GM11168 (cell line): ENCODE measurements at regions not wholly inside any gene's neighbourhood (a gene's known extent, or its start where the extent isn't known, plus 50 kb on each side); places are given as distances from the start of the nearest gene placed in this dataset.
"Not testable (repeated sequence)": the region's sequence is repeated elsewhere in the genome, so short reads cannot be mapped to it uniquely, and the experiment has no call there.

Experiments used
- in situ Hi-C: fragments of 300-500 bp; cut with MboI; formaldehyde crosslinking; loops from one replicate; pipeline ENCODE4 v1.12.0; 2022; ENCODE audit warnings: low sequenced_read_pairs; ENCODE audit not compliant: unreplicated experiment

DNA sequence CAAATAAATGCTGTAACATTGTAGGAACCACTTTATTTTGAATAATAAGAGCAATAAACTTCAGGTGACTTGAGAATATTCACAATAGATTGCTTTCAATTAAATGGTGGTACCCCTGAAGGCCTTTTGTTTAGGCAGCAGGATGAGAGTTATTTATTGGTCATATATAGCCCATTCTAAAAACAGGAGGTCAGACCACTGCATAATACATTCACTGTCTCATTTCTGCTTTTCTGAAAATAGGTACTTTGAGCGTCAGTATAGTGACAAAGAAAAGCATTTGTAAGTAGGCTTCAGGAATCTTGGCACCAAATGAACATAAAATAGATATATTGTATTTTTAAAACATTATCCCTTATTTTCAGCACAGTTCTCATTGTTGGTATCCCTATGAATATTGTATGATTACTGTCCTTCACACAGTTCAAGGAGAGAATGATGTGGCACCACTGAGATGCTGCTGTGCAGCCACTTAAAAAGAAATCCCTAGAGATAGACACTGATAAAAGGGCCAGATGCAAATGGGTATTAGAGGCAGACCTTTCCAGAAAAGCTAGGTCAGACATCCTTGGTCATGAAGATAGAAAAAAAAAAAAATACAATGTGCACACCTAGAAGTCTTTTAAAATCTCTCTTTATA lies 381.8 kb upstream of the ST8SIA4 start:
- in situ Hi-C loops = no loop called here

DNA sequence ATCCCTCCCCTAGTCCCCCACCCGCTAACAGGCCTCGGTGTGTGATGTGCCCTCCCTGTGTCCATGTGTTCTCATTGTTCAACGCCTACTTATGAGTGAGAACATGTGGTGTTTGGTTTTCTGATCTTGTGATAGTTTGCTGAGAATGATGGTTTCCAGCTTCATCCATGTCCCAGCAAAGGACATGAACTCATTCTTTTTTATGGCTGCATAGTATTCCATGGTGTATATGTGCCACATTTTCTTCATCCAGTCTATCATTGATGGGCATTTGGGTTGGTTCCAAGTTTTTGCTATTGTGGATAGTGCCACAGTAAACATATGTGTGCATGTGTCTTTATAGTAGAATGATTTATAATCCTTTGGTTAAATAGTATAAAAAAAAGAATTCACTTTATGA lies 380.9 kb upstream of the ST8SIA4 start:
- in situ Hi-C loops = not testable (repeated sequence)

DNA sequence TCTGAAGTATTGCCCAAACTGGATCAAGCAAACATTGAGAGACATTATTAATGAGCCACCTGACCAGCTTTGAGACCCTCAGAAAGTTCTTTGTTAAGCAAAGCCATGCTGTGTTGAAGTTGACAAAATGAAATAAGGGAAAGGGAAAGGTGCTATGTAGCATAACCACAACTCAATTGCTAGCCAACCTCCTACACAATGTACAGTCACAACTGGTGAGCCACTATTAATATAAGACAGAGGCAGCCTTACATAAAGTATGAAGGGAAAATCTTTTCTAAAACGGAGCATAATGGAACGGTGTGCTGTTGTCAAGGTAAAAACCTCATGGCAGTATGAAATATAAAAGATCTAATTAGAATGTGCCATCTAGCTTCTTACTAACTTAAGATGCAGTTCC lies 375.8 kb upstream of the ST8SIA4 start:
- in situ Hi-C loops = no loop called here

DNA sequence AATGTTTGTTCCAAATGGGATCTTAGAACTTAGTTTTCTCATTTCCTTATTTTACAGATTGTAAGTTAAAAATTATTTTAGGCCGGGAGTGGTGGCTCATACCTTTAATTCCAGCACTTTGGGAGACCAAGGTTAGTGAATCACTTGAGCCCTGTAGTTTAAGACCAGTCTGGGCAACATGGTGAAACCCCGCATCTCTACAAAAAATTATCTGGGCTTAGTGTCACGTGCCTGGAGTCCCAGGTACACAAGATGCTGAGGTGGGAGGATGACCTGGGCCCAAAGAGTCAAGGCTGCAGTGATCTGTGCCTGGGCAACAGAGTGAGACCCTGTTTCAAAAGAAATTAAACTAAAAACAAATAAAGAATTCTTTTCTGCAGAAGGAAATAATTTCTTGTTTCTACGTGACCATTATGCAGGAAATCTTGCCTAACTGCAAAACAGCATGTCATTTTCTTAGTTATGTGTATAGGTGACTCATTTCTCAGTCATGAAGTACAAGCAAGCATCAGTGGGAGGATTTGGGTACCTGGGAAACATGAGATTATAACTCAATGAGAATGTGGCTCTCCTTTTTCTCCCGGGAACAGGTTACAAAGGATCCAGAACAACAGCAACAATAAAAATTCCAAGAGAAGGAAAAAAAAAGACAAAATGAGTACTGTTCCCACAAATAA lies 375.1 kb upstream of the ST8SIA4 start:
- in situ Hi-C loops = no loop called here

DNA sequence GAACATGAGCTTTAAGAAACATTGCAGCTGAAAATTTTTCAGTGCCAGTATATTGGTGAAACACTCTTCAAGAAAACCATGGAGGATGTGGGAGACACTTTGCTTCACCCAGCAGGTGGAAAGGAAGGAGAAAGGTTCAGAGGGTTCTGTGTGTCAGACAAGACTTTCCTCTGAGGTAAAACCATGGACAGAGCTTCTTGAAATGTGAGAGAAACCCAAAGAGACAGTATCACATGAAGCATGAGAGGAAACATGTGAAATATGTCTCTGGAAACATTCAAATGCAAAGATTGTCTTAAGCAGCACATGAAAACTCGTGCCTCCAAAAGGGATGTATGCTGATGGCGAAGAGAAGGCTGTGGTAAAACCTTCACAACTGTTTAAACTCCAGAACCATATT lies 368.9 kb upstream of the ST8SIA4 start:
- in situ Hi-C loops = no loop called here

DNA sequence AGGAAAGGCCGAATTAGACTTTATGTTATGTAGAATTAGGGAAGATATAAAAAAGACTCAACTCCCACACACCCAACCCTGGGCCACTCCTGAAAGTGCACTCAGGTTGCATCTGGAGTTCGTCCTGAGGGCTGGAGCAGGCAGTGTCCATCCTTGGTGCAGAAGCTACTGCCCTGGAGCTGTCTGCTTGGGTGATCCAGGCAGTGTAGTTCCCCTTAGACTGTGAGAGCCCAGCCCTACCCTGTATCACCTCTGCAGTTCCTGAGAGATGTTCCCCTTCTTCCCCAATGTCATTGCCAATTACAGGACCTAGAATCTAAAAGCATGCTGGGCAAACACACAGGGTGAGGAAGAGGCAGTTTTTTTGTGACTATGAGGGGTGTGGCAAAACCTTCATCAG lies 368.3 kb upstream of the ST8SIA4 start:
- in situ Hi-C loops = no loop called here

DNA sequence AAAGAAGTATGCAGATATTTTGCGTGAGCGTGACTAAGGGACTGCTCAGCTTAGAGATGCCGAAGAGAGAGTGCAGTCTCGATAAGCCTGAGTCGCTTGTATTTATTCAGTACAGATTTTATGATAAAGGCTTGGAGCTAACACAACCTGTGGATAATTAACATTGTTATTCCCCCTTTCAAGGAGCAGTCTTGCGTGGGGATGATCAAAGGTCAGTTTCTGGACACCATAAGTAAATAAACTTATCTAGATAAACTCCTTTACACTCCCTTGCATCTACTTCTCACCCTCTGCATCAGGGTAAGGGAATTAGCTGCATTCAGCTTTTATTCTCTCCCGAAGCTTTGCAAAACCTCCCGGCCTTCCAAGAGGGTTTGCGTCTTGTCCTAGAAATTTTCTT lies 357.8 kb upstream of the ST8SIA4 start:
- in situ Hi-C loops = no loop called here

DNA sequence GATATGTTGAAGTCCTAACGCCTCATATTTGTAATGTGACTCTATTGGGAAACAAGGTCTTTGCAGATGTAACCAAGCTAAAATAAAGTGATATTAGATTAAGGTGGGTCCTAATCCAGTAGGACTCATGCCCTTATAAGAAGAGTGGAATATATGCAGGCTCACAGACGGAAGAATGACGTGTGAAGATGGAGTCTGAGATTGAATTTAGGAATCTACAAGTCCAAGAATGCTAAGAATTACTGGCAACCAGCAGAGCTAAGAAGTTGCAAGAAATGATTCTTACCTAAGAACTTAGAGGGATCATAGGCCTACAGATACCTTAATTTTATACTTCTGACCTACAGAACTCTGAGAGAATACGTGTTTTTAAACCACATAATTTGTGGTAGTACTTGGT lies 350.0 kb upstream of the ST8SIA4 start:
- in situ Hi-C loops = no loop called here

DNA sequence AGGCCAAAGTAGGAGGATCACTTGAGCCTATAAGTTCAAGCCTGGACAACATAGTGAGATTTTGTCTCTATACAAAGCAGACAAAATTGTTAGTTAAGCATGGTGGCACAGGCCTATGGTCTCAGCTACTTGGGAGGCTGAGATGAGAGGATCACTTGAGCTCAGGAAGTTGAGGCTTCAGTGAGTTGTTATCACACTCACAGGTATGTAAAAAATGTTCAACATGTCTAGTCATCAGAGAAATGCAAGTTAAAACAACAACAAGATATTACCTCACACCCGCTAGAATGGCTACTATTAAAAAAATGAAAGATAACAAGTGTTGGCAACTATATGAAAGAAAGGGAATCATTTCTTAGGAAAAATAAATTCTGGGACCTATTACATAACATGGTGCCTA lies 341.5 kb upstream of the ST8SIA4 start:
- in situ Hi-C loops = no loop called here

DNA sequence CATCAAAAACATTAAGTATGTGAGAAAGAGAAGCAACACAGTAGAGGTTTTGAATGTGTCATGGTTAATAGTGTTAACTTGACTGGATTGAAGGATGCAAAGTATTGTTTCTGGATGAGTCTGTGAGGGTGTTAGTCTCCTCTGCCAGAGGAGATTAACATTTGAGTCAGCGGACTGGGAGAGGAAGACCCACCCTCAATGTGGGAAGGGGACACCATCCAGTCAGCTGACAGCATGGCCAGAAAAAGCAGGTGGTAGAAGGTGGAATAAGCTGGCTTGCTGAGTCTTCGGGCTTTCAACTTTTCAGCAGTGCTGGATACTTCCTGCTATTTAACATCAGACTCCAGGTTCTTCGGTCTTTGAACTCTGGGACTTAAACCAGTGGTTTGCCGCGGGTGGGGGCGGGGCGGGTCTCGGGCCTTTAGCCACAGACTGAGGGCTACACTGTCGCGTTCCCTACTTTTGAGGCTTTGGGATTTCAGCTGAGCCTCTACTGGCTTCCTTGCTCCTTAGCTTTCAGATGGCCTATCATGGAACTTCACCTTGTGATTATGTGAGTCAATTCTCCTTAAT lies 309.9 kb upstream of the ST8SIA4 start:
- in situ Hi-C loops = no loop called here

DNA sequence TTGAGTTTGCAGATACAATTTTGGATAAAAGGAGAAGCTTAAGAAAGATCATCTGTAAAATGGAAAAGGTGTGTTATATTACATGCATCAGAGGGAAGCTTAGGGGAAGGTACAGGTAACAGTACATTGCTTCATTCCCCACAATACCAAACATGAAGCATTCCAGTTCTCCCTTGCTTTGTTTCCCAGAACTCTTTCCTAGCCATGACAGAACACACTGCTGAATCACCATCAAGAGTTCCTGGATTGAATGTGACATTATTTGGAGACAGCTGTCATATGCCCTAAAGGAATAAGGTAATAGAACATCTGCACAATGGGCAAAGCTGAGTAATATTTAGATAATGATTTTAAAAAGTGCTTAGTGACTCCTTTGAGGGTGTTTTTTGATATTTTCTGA lies 303.5 kb upstream of the ST8SIA4 start:
- in situ Hi-C loops = no loop called here

DNA sequence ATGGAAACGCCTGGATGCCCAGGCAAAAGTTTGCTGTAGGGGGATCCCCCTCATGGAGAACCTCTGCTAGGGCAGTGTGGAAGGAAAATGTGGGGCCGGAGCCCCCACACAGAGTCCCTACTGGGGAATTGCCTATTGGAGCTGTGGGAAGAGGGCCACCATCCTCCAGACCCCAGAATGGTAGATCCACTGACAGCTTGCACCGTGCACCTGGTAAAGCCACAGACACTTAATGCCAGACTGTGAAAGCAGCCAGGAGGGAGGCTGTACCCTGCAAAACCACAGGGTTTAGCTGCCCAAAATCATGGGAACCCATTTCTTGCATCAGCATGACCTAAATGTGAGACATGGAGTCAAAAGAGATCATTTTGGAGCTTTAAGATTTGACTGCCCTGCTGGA lies 302.0 kb upstream of the ST8SIA4 start:
- in situ Hi-C loops = not testable (repeated sequence)

DNA sequence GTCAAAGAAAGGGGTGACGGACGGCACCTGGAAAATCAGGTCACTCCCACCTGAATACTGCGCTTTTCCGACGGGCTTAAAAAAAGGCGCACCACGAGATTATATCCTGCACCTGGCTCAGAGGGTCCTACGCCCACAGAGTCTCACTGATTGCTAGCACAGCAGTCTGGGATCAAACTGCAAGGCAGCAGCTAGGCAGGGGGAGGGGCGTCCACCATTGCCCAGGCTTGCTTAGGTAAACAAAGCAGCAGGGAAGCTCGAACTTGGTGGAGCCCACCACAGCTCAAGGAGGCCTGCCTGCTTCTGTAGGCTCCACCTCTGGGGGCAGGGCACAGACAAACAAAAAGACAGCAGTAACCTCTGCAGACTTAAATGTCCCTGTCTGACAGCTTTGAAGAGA lies 277.3 kb upstream of the ST8SIA4 start:
- in situ Hi-C loops = not testable (repeated sequence)

DNA sequence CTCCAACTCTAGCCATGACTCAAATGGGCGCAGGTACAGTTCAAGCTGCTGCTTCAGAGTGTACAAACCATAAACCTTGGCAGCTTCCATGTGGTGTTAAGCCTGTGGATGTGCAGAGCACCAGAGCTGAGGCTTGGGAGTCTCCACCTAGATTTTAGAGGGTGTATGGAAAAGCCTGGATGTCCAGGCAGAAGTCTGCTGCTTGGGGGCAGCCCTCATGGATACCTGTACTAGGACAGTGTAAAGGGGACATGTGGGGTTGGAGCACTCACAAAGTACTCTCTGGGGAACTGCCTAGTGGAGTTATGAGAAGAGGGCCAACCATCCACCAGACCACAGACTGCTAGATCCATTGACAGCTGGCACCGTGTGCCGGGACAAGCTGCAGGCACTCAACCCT lies 273.5 kb upstream of the ST8SIA4 start:
- in situ Hi-C loops = no loop called here

DNA sequence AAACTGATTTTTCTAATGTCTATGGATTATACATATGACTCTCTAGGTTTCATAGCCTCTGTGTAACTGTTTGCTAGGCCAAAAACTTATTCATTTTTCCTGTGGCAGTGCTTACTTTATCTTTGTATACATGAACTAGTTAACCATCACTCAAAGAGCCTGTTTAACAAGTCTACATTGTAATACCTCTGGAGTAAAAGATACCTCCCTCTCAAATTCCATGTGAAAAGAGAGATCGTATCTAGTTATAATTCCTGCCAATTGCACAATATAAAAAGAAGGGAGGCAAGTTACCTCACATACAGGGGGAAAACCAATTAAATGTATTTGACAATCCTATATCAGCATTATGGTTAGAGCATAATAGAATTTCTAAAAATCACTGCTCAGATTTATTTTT lies 271.9 kb upstream of the ST8SIA4 start:
- in situ Hi-C loops = no loop called here

DNA sequence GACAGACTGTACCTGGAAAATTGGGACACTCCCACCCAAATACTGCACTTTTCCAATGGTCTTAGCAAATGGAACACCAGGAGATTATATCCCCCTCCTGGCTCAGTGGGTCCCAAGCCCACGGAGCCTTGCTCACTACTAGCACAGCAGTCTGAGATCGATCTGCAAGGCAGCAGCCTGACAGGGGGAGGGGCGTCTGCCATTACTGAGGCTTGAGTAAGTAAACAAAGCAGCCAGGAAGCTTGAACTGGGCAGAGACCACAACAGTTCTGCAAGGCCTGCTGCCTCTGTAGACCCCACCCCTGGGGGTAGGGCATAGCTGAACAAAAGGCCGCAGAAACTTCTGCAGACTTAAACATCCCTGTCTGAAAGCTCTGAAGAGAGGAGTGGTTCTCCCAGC lies 260.0 kb upstream of the ST8SIA4 start:
- in situ Hi-C loops = no loop called here

DNA sequence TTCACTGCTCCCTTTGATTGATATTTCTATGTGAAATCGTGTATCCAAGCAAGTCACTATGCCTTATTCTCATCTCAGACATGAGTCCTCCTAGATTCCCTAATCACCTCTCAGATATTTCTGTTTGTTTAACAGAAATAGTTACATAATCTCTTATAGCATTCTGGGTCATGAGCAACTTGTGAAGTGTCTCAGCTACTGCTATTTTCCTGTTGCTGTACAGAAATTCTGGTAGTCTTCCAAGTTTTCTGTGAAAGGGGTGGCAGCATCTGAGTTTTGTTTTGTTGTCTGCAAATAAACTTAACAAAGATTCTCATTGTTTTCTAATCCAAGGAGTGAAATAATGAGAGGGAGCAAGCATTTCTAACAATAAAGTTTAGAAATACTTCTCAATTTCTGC lies 256.9 kb upstream of the ST8SIA4 start:
- in situ Hi-C loops = no loop called here

DNA sequence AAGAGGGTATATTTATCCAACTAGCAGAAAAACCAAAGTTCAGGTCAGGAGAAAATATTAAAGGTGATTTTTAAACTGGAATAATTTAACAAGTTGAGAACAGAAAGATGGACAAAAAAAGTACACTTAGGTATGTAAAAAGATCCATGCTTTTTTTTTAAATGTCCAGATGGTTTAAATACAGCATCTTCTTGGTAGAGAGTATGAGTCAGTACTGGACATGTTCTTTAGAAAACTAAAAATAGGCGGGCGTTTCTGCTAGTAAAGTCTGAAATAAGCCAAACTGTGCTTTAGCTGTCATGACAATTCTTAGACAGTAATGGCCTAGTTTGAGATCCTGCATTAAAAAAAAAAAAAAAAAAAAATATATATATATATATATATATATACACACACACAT lies 255.9 kb upstream of the ST8SIA4 start:
- in situ Hi-C loops = no loop called here

DNA sequence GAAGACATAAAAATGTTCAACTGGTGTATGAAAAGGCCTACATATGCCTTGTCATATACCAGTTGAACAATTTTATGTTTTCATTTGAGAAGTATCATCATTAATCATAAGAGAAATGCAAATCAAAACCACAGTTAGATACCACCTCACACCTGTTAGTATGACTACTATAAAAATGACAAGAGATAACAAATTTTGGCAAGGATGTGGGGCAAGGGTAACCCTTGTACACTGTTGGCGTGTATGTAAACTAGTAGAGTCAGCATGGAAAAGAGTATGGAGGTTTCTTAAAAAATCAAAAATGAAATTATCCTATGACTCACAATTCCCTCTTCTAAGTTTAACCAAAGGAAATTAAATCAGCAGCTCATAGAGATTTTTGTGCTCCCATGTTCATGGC lies 250.4 kb upstream of the ST8SIA4 start:
- in situ Hi-C loops = no loop called here

DNA sequence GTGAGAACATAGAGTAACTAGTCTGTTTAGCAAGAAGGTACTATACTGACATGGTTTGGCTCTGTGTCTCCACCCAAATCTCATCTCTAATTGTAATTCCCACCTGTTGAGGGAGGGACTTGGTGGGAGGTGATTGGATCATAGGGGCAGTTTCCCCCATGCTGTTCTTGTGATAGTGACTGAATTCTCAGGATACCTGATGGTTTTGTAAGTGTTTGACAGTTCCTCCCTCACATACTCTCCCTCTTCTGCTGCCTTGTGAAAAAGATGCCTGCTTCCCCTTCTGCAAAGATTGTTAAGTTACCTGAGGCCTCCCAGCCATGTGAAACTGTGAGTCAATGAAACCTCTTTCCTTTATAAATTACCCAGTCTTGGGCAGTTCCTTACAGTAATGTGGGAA lies 240.4 kb upstream of the ST8SIA4 start:
- in situ Hi-C loops = no loop called here

DNA sequence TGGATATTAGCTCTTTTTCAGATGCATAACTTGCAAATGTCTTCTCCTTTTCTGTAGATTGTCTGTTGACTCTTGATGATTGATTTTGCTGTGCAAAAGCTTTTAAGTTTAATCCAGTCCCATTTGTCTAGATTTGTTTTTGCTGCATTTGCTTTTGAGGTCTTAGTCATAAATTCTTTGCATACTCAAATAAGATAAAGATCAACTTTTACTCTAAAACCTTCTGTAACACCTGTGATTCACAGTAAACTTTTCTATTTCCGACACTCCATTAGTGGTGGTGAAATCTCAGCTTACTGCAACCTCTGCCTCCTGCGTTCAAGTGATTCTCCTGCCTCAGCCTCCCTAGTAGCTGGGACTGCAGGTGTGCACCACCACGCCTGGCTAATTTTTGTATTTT lies 239.0 kb upstream of the ST8SIA4 start:
- in situ Hi-C loops = no loop called here

DNA sequence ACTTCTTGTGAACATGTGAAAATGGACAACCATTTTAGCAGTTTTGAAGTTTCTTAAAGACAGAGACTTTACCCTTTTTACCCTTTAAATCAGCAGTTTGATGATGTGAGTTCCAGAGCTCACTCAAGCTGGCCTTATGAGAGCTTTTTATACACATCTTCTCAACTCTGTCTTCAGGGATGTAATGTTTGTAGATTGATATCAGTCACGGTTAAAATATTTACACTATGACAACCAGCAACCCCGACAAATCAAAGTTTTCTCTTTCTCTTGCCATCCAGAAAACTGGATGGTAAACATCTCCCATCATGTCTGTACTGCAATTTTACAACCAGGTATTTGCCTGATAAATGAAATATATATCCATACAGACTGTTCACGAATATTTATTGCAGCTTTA lies 233.4 kb upstream of the ST8SIA4 start:
- in situ Hi-C loops = no loop called here
